ENCODE measurements at regions not wholly inside any gene's neighbourhood (a gene's known extent, or its start where the extent isn't known, plus 50 kb on each side); places are given as distances from the start of the nearest gene placed in this dataset.

DNA sequence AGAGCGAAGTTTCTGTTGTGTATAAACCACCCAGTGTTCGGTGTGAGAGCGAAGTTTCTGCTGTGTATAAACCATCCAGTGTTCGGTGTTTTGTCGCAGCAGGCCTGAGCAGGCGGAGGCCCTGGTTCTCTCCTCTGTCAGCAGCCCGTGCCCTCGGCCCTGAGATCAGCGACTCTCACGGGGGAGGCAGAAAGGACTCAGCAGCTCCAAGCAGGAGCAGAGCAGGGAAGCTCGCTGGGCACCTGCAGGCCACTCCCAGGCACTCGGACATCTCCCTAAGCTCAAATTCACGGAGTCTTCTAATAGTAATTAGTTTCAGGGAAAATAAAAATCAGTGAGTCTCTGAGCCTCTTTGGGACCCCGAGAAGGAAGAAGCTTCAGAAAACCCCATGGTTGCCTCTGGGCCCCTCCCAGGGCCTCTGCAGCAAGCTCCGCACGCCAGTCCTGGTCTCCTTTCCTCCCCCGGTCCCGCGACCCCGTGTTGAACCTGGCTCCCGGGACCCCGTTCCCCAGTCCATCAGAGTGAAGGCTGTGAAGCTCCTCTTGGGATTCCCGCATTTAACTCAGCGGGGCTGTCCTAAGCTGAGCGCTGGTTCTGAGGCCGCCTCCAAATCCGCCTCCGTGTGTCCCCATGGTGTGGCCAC lies 81.9 kb upstream of the ADAMTS2 start:
- Histone ChIP-seq H4K20me1 (replicated peaks; ENCODE audit: control insufficient read depth, insufficient read depth, low read length) (no peaks in the 10 kb centered on the region), H3K4me1 (replicated peaks in 1 of 2; ENCODE audit: control insufficient read depth in 2 of 2, insufficient read depth in 2 of 2, low read length in 2 of 2) (peaks cover 0 to 3% of the 10 kb centered on the region in 2 experiments; a peak in 1 of 5 replicates), H3K27me3 (ENCODE audit: control insufficient read depth in 2 of 2, insufficient read depth in 2 of 2, low read length in 2 of 2) (peaks cover 9 to 63% of the 10 kb centered on the region in 2 experiments; a peak in 4 of 5 replicates), H3K9me3 (replicated peaks; ENCODE audit: control insufficient read depth, insufficient read depth, low read depth, low read length) (no peaks in the 10 kb centered on the region), H3K9ac (ENCODE audit: insufficient read depth in 1 of 2, low read depth in 2 of 2, low read length in 2 of 2) (no peak overlapping the region), H3K9me1 (ENCODE audit: control insufficient read depth, insufficient read depth, low read length) (no peaks in the 10 kb centered on the region), H3K27ac (ENCODE audit: extremely low read depth, low read depth, low read length) (no peak overlapping the region), H3K79me2 (ENCODE audit: control insufficient read depth, insufficient read depth, low read length) (no peaks in the 10 kb centered on the region), H3K4me3 (no peak overlapping the region), H3K36me3 (ENCODE audit: control insufficient read depth, insufficient read depth, low read length) (no peaks in the 10 kb centered on the region), H2AFZ (ENCODE audit: low read depth, low read length) (no peak overlapping the region), H3K4me2 (ENCODE audit: insufficient read depth, low read length) (no peak overlapping the region)
- ChIA-PET CTCF (ENCODE audit: low intra/inter-chr PET ratio) (no interaction called here), POLR2A (interaction anchor here (0.5 to 0.7 kb wide), 3 partner anchors 12 to 196 kb away, joined by 3 to 4 read pairs (median 3); partner anchors contain the start of gene HNRNPH1)
- no peak for DNase-seq (ENCODE audit: extremely low read depth in 1 of 4, low spot score in 3 of 4)
- no TSS peak for BruUV-seq (replicated peaks)
- intact Hi-C loops (cut with micrococcal nuclease) (no loop called here), in situ Hi-C loops (cut with MboI) (no loop called here)
- TF ChIP-seq HMBOX1 (IDR thresholded peaks at IDR 0.05) (no peak), ZNF197 (CRISPR knock-in tag; IDR thresholded peaks at IDR 0.05; ENCODE audit: low read depth) (no peak), TEAD4 (IDR thresholded peaks at IDR 0.05; ENCODE audit: low read length) (no peak), TEAD4 (CRISPR knock-in tag; IDR thresholded peaks at IDR 0.05; ENCODE audit: borderline replicate concordance) (no peak), PATZ1 (CRISPR knock-in tag; IDR thresholded peaks at IDR 0.05; ENCODE audit: borderline replicate concordance) (no peak), MIER1 (IDR thresholded peaks at IDR 0.05; ENCODE audit: low read depth) (no peak), ZNF511 (CRISPR knock-in tag; IDR thresholded peaks at IDR 0.05) (no peak), E2F6 (IDR thresholded peaks at IDR 0.05; ENCODE audit: borderline replicate concordance in 1 of 2, extremely low read depth in 1 of 2, insufficient read depth in 1 of 2, insufficient read length in 1 of 2, low read depth in 1 of 2, low read length in 1 of 2, poor library complexity in 1 of 2, severe bottlenecking in 1 of 2) (no peak), LEF1 (IDR thresholded peaks at IDR 0.05) (no peak), ZBTB33 (CRISPR knock-in tag; IDR thresholded peaks at IDR 0.05) (no peak)
- TF ChIP-seq, protein P1, sequence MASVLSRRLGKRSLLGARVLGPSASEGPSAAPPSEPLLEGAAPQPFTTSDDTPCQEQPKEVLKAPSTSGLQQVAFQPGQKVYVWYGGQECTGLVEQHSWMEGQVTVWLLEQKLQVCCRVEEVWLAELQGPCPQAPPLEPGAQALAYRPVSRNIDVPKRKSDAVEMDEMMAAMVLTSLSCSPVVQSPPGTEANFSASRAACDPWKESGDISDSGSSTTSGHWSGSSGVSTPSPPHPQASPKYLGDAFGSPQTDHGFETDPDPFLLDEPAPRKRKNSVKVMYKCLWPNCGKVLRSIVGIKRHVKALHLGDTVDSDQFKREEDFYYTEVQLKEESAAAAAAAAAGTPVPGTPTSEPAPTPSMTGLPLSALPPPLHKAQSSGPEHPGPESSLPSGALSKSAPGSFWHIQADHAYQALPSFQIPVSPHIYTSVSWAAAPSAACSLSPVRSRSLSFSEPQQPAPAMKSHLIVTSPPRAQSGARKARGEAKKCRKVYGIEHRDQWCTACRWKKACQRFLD (CRISPR knock-in tag; IDR thresholded peaks at IDR 0.05) = no peak
- TF ChIP-seq, protein P2, sequence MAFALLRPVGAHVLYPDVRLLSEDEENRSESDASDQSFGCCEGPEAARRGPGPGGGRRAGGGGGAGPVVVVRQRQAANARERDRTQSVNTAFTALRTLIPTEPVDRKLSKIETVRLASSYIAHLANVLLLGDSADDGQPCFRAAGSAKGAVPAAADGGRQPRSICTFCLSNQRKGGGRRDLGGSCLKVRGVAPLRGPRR (CRISPR knock-in tag; IDR thresholded peaks at IDR 0.05) = no peak
- 2% methylated on average over 28 of the region's 28 CpGs for WGBS (ENCODE audit: insufficient coverage, low coverage, missing lambda C conversion rate)
- ATAC-seq = no peak
- no peak for FAIRE-seq

Data from K562 (cell line).